ENCODE measurements at regions not wholly inside any gene's neighbourhood (a gene's known extent, or its start where the extent isn't known, plus 50 kb on each side); places are given as distances from the start of the nearest gene placed in this dataset.

- Histone ChIP-seq H3K4me1 (replicated peaks) (no peaks in the 10 kb centered on the region), H3K9me3 (no peaks in the 10 kb centered on the region), H3K27ac (no peak overlapping the region), H3K36me3 (no peaks in the 10 kb centered on the region), H3K27me3 (replicated peaks; ENCODE audit: insufficient read depth) (no peaks in the 10 kb centered on the region), H3K4me3 (no peak overlapping the region)
- no peak for DNase-seq (ENCODE audit: low spot score)
- 89% methylated on average over 5 of the region's 5 CpGs for WGBS
- intact Hi-C loops (cut with DNase I) = no loop called here
- TF ChIP-seq POLR2AphosphoS5 (IDR thresholded peaks at IDR 0.05) (no peak), POLR2A (IDR thresholded peaks at IDR 0.05) (no peak)
- TF ChIP-seq, protein P1, sequence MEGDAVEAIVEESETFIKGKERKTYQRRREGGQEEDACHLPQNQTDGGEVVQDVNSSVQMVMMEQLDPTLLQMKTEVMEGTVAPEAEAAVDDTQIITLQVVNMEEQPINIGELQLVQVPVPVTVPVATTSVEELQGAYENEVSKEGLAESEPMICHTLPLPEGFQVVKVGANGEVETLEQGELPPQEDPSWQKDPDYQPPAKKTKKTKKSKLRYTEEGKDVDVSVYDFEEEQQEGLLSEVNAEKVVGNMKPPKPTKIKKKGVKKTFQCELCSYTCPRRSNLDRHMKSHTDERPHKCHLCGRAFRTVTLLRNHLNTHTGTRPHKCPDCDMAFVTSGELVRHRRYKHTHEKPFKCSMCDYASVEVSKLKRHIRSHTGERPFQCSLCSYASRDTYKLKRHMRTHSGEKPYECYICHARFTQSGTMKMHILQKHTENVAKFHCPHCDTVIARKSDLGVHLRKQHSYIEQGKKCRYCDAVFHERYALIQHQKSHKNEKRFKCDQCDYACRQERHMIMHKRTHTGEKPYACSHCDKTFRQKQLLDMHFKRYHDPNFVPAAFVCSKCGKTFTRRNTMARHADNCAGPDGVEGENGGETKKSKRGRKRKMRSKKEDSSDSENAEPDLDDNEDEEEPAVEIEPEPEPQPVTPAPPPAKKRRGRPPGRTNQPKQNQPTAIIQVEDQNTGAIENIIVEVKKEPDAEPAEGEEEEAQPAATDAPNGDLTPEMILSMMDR (IDR thresholded peaks at IDR 0.05) = no peak
Observed at GRCh38 chr10:47178537-47179290, 121.3 kb upstream of the GDF10 start.

GRCh38 chr10:47179291-47179647 lies 120.7 kb upstream of the GDF10 start:
- TF ChIP-seq POLR2AphosphoS5 (IDR thresholded peaks at IDR 0.05) = no peak
- no peak for TF ChIP-seq POLR2A (IDR thresholded peaks at IDR 0.05)
- TF ChIP-seq, protein P1 (IDR thresholded peaks at IDR 0.05) = no peak
- Histone ChIP-seq H3K4me1 (replicated peaks) (no peaks in the 10 kb centered on the region), H3K9me3 (no peaks in the 10 kb centered on the region), H3K4me3 (no peak overlapping the region), H3K27me3 (replicated peaks; ENCODE audit: insufficient read depth) (no peaks in the 10 kb centered on the region), H3K27ac (no peak overlapping the region), H3K36me3 (no peaks in the 10 kb centered on the region)
- intact Hi-C loops (cut with DNase I) = no loop called here
- DNase-seq (ENCODE audit: low spot score) = no peak
- 88% methylated on average over 1 of the region's 1 CpG for WGBS

GRCh38 chr10:47181052-47181849 lies 118.7 kb upstream of the GDF10 start:
- H3K36me3 ChIP-seq = no peaks in the 10 kb centered on the region
- no peak overlapping the region for H3K4me3 ChIP-seq
- TF ChIP-seq, protein P1 (IDR thresholded peaks at IDR 0.05) = no peak
- intact Hi-C loops (cut with DNase I) = no loop called here
- no peaks in the 10 kb centered on the region for H3K4me1 ChIP-seq (replicated peaks)
- DNase-seq (ENCODE audit: low spot score) = no peak
- WGBS = 94% methylated on average over 19 of the region's 19 CpGs
- H3K27ac ChIP-seq = no peak overlapping the region
- H3K9me3 ChIP-seq = no peaks in the 10 kb centered on the region
- H3K27me3 ChIP-seq (replicated peaks; ENCODE audit: insufficient read depth) = no peaks in the 10 kb centered on the region

DNA sequence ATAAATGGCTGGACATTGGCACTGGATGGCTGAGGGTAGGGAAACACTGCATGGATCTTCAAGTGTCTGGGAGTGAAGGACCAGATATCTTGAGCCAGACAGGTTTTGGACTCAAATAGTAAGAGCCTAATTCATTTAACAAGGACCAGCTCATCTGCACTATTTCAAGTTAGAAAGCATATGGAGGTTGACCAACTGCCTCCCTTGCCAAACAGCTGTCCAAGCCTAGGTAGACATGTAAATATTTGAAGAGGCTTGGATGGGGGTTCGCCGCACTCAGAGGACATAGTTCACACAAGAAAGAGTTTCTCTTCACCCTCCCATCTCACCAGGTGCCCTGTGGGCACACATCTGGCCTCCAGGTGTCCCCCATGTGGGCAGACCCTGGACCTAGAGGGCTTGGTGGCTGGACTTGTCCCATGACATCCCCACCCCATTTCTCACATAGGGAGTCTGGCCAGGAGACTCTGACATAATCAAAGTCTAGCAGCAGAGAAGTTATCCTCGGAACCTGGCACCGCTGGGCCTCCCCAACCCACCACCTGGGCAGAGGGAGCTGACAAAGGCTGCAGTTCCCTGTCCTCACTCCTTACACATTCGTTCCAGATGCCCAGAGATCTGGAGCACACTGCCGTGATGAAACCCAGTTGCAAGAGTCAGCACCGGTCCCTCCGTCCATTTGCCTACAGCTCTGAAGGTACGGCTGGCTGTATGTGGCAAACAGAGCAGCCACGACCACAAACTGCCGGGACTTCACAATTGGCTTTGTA lies 116.9 kb upstream of the GDF10 start:
- DNase-seq (ENCODE audit: low spot score) = no peak
- Histone ChIP-seq H3K27ac (peak overlapping the region in 1 of 2 donors; percentile 30), H3K27me3 (replicated peaks; ENCODE audit: insufficient read depth) (no peaks in the 10 kb centered on the region), H3K4me3 (no peak overlapping the region), H3K4me1 (replicated peaks) (no peaks in the 10 kb centered on the region), H3K9me3 (no peaks in the 10 kb centered on the region), H3K36me3 (no peaks in the 10 kb centered on the region)
- intact Hi-C loops (cut with DNase I) = no loop called here
- WGBS = 74% methylated on average over 11 of the region's 11 CpGs
- TF ChIP-seq POLR2A (IDR thresholded peaks at IDR 0.05) (no peak), POLR2AphosphoS5 (IDR thresholded peaks at IDR 0.05) (no peak)
- TF ChIP-seq, protein P1 (IDR thresholded peaks at IDR 0.05) = no peak

Data from prostate gland (tissue), 2 donors.